ENCODE measurements at regions not wholly inside any gene's neighbourhood (a gene's known extent, or its start where the extent isn't known, plus 50 kb on each side); places are given as distances from the start of the nearest gene placed in this dataset.
A peak's percentile ranks its signal among the peaks of the same experiment; 100 is the strongest.
"Not testable (repeated sequence)": the region's sequence is repeated elsewhere in the genome, so short reads cannot be mapped to it uniquely, and the experiment has no call there.

- Mint-ChIP-seq H3K9me3 (ENCODE audit: low read depth) (no peaks in the 10 kb centered on the region), H3K27ac (no peak overlapping the region), H3K36me3 (ENCODE audit: low read depth) (no peaks in the 10 kb centered on the region), H3K4me3 (no peak overlapping the region), H3K27me3 (peaks cover 10% of the 10 kb centered on the region), H3K4me1 (no peaks in the 10 kb centered on the region)
- DNase-seq (no peak), ATAC-seq (no peak)
- ChIA-PET CTCF (interaction anchor here (1.1 to 2.7 kb wide), 4 partner anchors 11 to 132 kb away, joined by 3 to 15 read pairs (median 4); no protein-coding TSS in a partner anchor), POLR2A (no interaction called here)
- intact Hi-C loops (cut with DNase I, micrococcal nuclease) = loop anchor here in 1 of 2 experiments (10.0 kb wide), 1 partner anchor 340 kb away; no protein-coding TSS in a partner anchor
Observed at GRCh38 chr1:78334952-78335351, 155.8 kb upstream of the PTGFR start.

GRCh38 chr1:78336751-78337150 lies 154.0 kb upstream of the PTGFR start:
- H3K4me1 Mint-ChIP-seq; POLR2A ChIA-PET; H3K9me3 Mint-ChIP-seq (ENCODE audit: low read depth): not testable (repeated sequence)

GRCh38 chr1:78339490-78339889 lies 151.3 kb upstream of the PTGFR start:
- ATAC-seq (no peak), DNase-seq (peak; percentile 8)
- Mint-ChIP-seq H3K4me1 (no peaks in the 10 kb centered on the region), H3K9me3 (ENCODE audit: low read depth) (no peaks in the 10 kb centered on the region), H3K27me3 (peaks cover 7% of the 10 kb centered on the region), H3K27ac (no peak overlapping the region), H3K36me3 (ENCODE audit: low read depth) (no peaks in the 10 kb centered on the region), H3K4me3 (no peak overlapping the region)
- intact Hi-C loops (cut with DNase I, micrococcal nuclease) = loop anchor here in 1 of 2 experiments (10.0 kb wide), 1 partner anchor 335 kb away; no protein-coding TSS in a partner anchor
- ChIA-PET POLR2A (no interaction called here), CTCF (interaction anchor here (0.5 kb wide), 1 partner anchor 745 kb away, joined by 6 read pairs; no protein-coding TSS in a partner anchor)

More at GRCh38 chr1:78336751-78337150, 154.0 kb upstream of the PTGFR start:
- ATAC-seq; H3K36me3 Mint-ChIP-seq (ENCODE audit: low read depth); H3K27me3 Mint-ChIP-seq; DNase-seq; H3K4me3 Mint-ChIP-seq; CTCF ChIA-PET; H3K27ac Mint-ChIP-seq: not testable (repeated sequence)
- intact Hi-C loops (cut with DNase I, micrococcal nuclease) = loop anchor here in 1 of 2 experiments (10.0 kb wide), 1 partner anchor 338 kb away; no protein-coding TSS in a partner anchor

- peak; percentile 57 for ATAC-seq
- intact Hi-C loops (cut with DNase I, micrococcal nuclease) = no loop called here
- Mint-ChIP-seq H3K27me3 (peaks cover 5% of the 10 kb centered on the region), H3K4me3 (no peak overlapping the region), H3K27ac (no peak overlapping the region), H3K9me3 (ENCODE audit: low read depth) (no peaks in the 10 kb centered on the region), H3K4me1 (no peaks in the 10 kb centered on the region), H3K36me3 (ENCODE audit: low read depth) (no peaks in the 10 kb centered on the region)
- no peak for DNase-seq
- CTCF ChIA-PET = no interaction called here
- POLR2A ChIA-PET = no interaction called here
Observed at GRCh38 chr1:78340006-78340405, 150.8 kb upstream of the PTGFR start.

GRCh38 chr1:78348496-78349284 lies 142.1 kb upstream of the PTGFR start:
- no peaks in the 10 kb centered on the region for H3K9me3 Mint-ChIP-seq (ENCODE audit: low read depth)

GRCh38 chr1:78351551-78352216 lies 139.1 kb upstream of the PTGFR start:
- no peaks in the 10 kb centered on the region for H3K9me3 Mint-ChIP-seq (ENCODE audit: low read depth)

More at GRCh38 chr1:78348496-78349284, 142.1 kb upstream of the PTGFR start:
- CTCF ChIA-PET = no interaction called here
- POLR2A ChIA-PET = no interaction called here
- ATAC-seq (no peak), DNase-seq (no peak)
- no peak overlapping the region for H3K4me3 Mint-ChIP-seq
- no peaks in the 10 kb centered on the region for H3K4me1 Mint-ChIP-seq
- intact Hi-C loops (cut with DNase I, micrococcal nuclease) = no loop called here
- no peak overlapping the region for H3K27ac Mint-ChIP-seq
- H3K27me3 Mint-ChIP-seq = no peaks in the 10 kb centered on the region
- H3K36me3 Mint-ChIP-seq (ENCODE audit: low read depth) = no peaks in the 10 kb centered on the region

GRCh38 chr1:78355656-78356055 lies 135.1 kb upstream of the PTGFR start:
- ATAC-seq (no peak), DNase-seq (no peak)
- intact Hi-C loops (cut with DNase I, micrococcal nuclease) = no loop called here
- H3K36me3 Mint-ChIP-seq (ENCODE audit: low read depth) = no peaks in the 10 kb centered on the region
- H3K4me1 Mint-ChIP-seq = no peaks in the 10 kb centered on the region
- no peaks in the 10 kb centered on the region for H3K9me3 Mint-ChIP-seq (ENCODE audit: low read depth)
- H3K27me3 Mint-ChIP-seq = no peaks in the 10 kb centered on the region
- no peak overlapping the region for H3K4me3 Mint-ChIP-seq
- CTCF ChIA-PET = interaction anchor here (0.7 to 0.9 kb wide), 2 partner anchors 21 to 484 kb away, joined by 3 to 4 read pairs; no protein-coding TSS in a partner anchor
- POLR2A ChIA-PET = no interaction called here
- no peak overlapping the region for H3K27ac Mint-ChIP-seq

More at GRCh38 chr1:78351551-78352216, 139.1 kb upstream of the PTGFR start:
- CTCF ChIA-PET = no interaction called here
- POLR2A ChIA-PET = no interaction called here
- Mint-ChIP-seq H3K27ac (no peak overlapping the region), H3K4me3 (no peak overlapping the region), H3K36me3 (ENCODE audit: low read depth) (no peaks in the 10 kb centered on the region), H3K27me3 (no peaks in the 10 kb centered on the region), H3K4me1 (no peaks in the 10 kb centered on the region)
- DNase-seq (no peak), ATAC-seq (no peak)
- intact Hi-C loops (cut with DNase I, micrococcal nuclease) = no loop called here

- Mint-ChIP-seq H3K27ac (no peak overlapping the region), H3K9me3 (ENCODE audit: low read depth) (no peaks in the 10 kb centered on the region), H3K4me1 (no peaks in the 10 kb centered on the region), H3K4me3 (no peak overlapping the region), H3K36me3 (ENCODE audit: low read depth) (no peaks in the 10 kb centered on the region), H3K27me3 (no peaks in the 10 kb centered on the region)
- CTCF ChIA-PET = no interaction called here
- DNase-seq (no peak), ATAC-seq (no peak)
- intact Hi-C loops (cut with DNase I, micrococcal nuclease) = no loop called here
- POLR2A ChIA-PET = no interaction called here
Observed at GRCh38 chr1:78358165-78358564, 132.6 kb upstream of the PTGFR start.

- Mint-ChIP-seq H3K4me3 (no peak overlapping the region), H3K27ac (no peak overlapping the region), H3K9me3 (ENCODE audit: low read depth) (no peaks in the 10 kb centered on the region), H3K36me3 (ENCODE audit: low read depth) (no peaks in the 10 kb centered on the region), H3K4me1 (no peaks in the 10 kb centered on the region), H3K27me3 (no peaks in the 10 kb centered on the region)
- ChIA-PET CTCF (interaction anchor here (1.1 kb wide), 1 partner anchor 26 kb away, joined by 4 read pairs; no protein-coding TSS in a partner anchor), POLR2A (no interaction called here)
- DNase-seq (no peak), ATAC-seq (no peak)
- intact Hi-C loops (cut with DNase I, micrococcal nuclease) = no loop called here
Observed at GRCh38 chr1:78359666-78360065, 131.1 kb upstream of the PTGFR start.

- ATAC-seq (no peak), DNase-seq (no peak)
- Mint-ChIP-seq H3K36me3 (ENCODE audit: low read depth) (no peaks in the 10 kb centered on the region), H3K27me3 (no peaks in the 10 kb centered on the region), H3K4me1 (no peaks in the 10 kb centered on the region), H3K9me3 (ENCODE audit: low read depth) (no peaks in the 10 kb centered on the region), H3K4me3 (no peak overlapping the region), H3K27ac (no peak overlapping the region)
- intact Hi-C loops (cut with DNase I, micrococcal nuclease) = no loop called here
- CTCF ChIA-PET = interaction anchor here (1.1 kb wide), 1 partner anchor 27 kb away, joined by 4 read pairs; no protein-coding TSS in a partner anchor
- POLR2A ChIA-PET = no interaction called here
Observed at GRCh38 chr1:78360584-78360983, 130.2 kb upstream of the PTGFR start.

- no peak overlapping the region for H3K4me3 Mint-ChIP-seq
- ChIA-PET CTCF (no interaction called here), POLR2A (no interaction called here)
- H3K9me3 Mint-ChIP-seq (ENCODE audit: low read depth) = no peaks in the 10 kb centered on the region
- ATAC-seq (no peak), DNase-seq (no peak)
- intact Hi-C loops (cut with DNase I, micrococcal nuclease) = no loop called here
- H3K27me3 Mint-ChIP-seq = no peaks in the 10 kb centered on the region
- no peaks in the 10 kb centered on the region for H3K4me1 Mint-ChIP-seq
- no peaks in the 10 kb centered on the region for H3K36me3 Mint-ChIP-seq (ENCODE audit: low read depth)
- no peak overlapping the region for H3K27ac Mint-ChIP-seq
Observed at GRCh38 chr1:78367700-78368099, 123.1 kb upstream of the PTGFR start.

GRCh38 chr1:78369546-78369945 lies 121.2 kb upstream of the PTGFR start:
- no peak for ATAC-seq
- H3K4me1 Mint-ChIP-seq = no peaks in the 10 kb centered on the region

More at GRCh38 chr1:78369546-78369945, 121.2 kb upstream of the PTGFR start:
- Mint-ChIP-seq H3K4me3 (no peak overlapping the region), H3K27me3 (no peaks in the 10 kb centered on the region), H3K9me3 (ENCODE audit: low read depth) (no peaks in the 10 kb centered on the region), H3K27ac (no peak overlapping the region), H3K36me3 (ENCODE audit: low read depth) (no peaks in the 10 kb centered on the region)
- ChIA-PET POLR2A (no interaction called here), CTCF (no interaction called here)
- intact Hi-C loops (cut with DNase I, micrococcal nuclease) = no loop called here
- no peak for DNase-seq

Data from activated CD4-positive, alpha-beta T cell treated with anti-CD3 and anti-CD28 coated beads for 36 hours (primary cell).